ACC112 (cell line): ENCODE measurements at regions not wholly inside any gene's neighbourhood (a gene's known extent, or its start where the extent isn't known, plus 50 kb on each side); places are given as distances from the start of the nearest gene placed in this dataset.

Experiments
- H2AFZ ChIP-seq: fragments of 200-600 bp; sonication (generic); one replicate; pipeline ENCODE4 v1.6.0; 2017; ENCODE audit warnings: antibody characterized with exemption, low read length; ENCODE audit not compliant: unreplicated experiment
- H3K27ac ChIP-seq: fragments of 200-600 bp; sonication (generic); 2 replicates; pipeline ENCODE4 v1.5.1; 2014; ENCODE audit warnings: low read depth, mild to moderate bottlenecking, antibody characterized with exemption, low read length, moderate library complexity
- H3K27me3 ChIP-seq: fragments of 200-600 bp; sonication (generic); 2 replicates; pipeline ENCODE4 v1.6.1; 2014; ENCODE audit warnings: mild to moderate bottlenecking, antibody characterized with exemption, low read length, moderate library complexity, mixed read lengths; ENCODE audit not compliant: insufficient read depth
- H3K36me3 ChIP-seq: fragments of 200-600 bp; sonication (generic); 2 replicates; pipeline ENCODE4 v1.6.1; 2016; ENCODE audit warnings: mild to moderate bottlenecking, antibody characterized with exemption, low read length, moderate library complexity, mixed read lengths; ENCODE audit not compliant: insufficient read depth
- H3K4me1 ChIP-seq: fragments of 200-600 bp; sonication (generic); one replicate; pipeline ENCODE4 v1.6.1; 2016; ENCODE audit warnings: low read length, mixed read lengths; ENCODE audit not compliant: insufficient read depth, unreplicated experiment, control insufficient read depth
- H3K4me3 ChIP-seq: fragments of 200-600 bp; sonication (generic); 2 replicates; pipeline ENCODE4 v1.5.1; 2014; ENCODE audit warnings: mild to moderate bottlenecking, low read depth, low read length
- H3K79me2 ChIP-seq: fragments of 200-600 bp; sonication (generic); one replicate; pipeline ENCODE4 v1.6.0; 2016; ENCODE audit warnings: low read length; ENCODE audit not compliant: control insufficient read depth, unreplicated experiment, insufficient read depth

DNA sequence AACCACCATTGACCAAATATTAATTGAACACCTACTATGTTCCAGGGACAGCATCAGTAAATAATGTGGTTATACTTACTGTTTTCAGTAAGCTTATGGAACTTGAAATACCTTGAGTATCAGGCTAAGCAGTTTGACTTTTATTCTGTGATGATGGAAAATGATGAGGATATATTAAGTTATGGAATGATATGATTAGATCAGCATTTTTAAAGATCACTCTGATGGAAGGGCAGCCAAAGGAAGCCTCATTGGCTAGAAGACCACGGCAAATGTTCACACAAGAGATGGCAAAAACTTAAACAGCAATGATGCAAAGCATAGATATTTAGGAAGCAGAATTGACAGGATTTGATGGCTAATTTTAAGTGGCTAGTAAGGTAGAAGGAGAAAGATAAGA, 266.9 kb upstream of the DPP10 start:
- Histone ChIP-seq H3K4me1 (no peaks in the 10 kb centered on the region), H3K27me3 (no peaks in the 10 kb centered on the region), H2AFZ (no peak overlapping the region)

DNA sequence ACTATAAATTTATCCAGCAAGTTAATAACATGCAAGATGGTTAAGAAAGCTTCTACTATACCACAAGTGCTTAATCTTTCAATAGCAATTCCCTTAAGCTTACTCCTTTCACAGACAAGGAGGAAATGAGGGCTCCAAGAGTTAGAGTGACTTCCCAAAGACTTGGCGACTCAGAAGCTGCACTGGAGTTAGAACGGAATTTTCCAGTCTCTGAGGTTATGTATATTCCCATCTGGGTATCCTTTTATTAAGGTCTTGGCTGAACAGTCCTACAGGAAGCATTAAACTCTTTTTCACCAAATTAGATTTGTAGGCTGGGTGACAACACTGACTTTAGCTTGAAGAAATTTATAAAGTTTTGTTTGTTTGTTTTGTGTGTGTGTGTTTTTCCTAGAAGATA, 256.9 kb upstream of the DPP10 start:
- no peaks in the 10 kb centered on the region for H3K36me3 ChIP-seq
- no peak overlapping the region for H2AFZ ChIP-seq
- no peaks in the 10 kb centered on the region for H3K27me3 ChIP-seq
- no peak overlapping the region for H3K4me3 ChIP-seq
- H3K79me2 ChIP-seq: no peaks in the 10 kb centered on the region
- H3K27ac ChIP-seq: no peak overlapping the region
- H3K4me1 ChIP-seq: no peaks in the 10 kb centered on the region

More for the DNA sequence above, 266.9 kb upstream of the DPP10 start:
- Histone ChIP-seq H3K27ac (no peak overlapping the region), H3K36me3 (no peaks in the 10 kb centered on the region), H3K4me3 (no peak overlapping the region), H3K79me2 (no peaks in the 10 kb centered on the region)

GRCh38 chr2:114192362-114192761, 250.1 kb upstream of the DPP10 start:
- Histone ChIP-seq H3K27ac (no peak overlapping the region), H3K4me3 (no peak overlapping the region), H3K79me2 (no peaks in the 10 kb centered on the region), H2AFZ (no peak overlapping the region), H3K4me1 (no peaks in the 10 kb centered on the region), H3K36me3 (no peaks in the 10 kb centered on the region), H3K27me3 (no peaks in the 10 kb centered on the region)

GRCh38 chr2:114201781-114202180, 240.7 kb upstream of the DPP10 start:
- H3K4me1 ChIP-seq: no peaks in the 10 kb centered on the region
- H3K27me3 ChIP-seq: no peaks in the 10 kb centered on the region
- no peaks in the 10 kb centered on the region for H3K36me3 ChIP-seq

GRCh38 chr2:114203679-114204078, 238.8 kb upstream of the DPP10 start:
- Histone ChIP-seq H3K79me2 (no peaks in the 10 kb centered on the region), H3K27me3 (no peaks in the 10 kb centered on the region), H2AFZ (no peak overlapping the region), H3K4me3 (no peak overlapping the region), H3K36me3 (no peaks in the 10 kb centered on the region), H3K27ac (no peak overlapping the region), H3K4me1 (no peaks in the 10 kb centered on the region)

More at GRCh38 chr2:114201781-114202180, 240.7 kb upstream of the DPP10 start:
- Histone ChIP-seq H3K27ac (no peak overlapping the region), H3K79me2 (no peaks in the 10 kb centered on the region), H2AFZ (no peak overlapping the region), H3K4me3 (no peak overlapping the region)

DNA sequence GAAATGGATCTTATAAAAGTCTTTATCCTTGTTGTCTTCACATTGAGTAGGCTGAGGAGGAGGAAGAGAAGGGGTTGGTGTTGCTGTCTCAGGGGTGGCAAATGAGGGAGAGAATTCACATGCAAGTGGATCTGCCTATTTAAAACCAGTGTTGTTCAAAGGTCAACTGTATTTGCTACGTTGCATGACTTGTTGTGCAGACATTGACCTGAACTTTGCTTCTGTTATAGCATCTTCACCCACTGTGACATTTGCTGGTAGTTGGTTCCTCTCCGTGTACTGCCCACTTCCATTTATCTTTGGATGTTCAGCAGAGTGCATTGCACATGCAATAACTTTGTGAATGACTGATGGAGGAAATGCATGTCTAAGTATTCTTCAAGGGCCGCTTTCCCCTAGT, 228.6 kb upstream of the DPP10 start:
- Histone ChIP-seq H3K27me3 (no peaks in the 10 kb centered on the region), H3K79me2 (no peaks in the 10 kb centered on the region), H3K27ac (no peak overlapping the region), H2AFZ (no peak overlapping the region), H3K36me3 (no peaks in the 10 kb centered on the region), H3K4me3 (no peak overlapping the region), H3K4me1 (no peaks in the 10 kb centered on the region)

DNA sequence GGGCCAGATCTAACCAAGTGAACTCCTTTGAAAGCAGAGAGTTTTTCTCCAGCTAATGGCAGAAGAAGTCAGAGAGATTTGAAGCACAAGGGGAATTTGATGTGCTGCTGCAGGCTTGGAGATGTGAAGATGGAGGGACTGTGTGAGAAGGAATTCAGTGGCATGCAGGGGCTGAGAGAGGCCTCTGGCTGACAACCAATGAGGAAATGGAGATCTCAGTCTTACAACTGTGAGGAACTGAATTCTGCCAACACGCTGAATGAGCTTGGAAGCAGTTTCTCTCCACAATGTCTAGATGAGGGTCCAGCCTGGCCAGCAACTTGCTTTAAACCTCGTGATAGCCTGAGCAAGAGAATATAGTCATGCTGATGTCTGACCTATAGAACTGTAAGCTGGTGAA, 224.1 kb upstream of the DPP10 start:
- Histone ChIP-seq H3K4me3 (no peak overlapping the region), H3K27ac (no peak overlapping the region), H3K36me3 (no peaks in the 10 kb centered on the region), H2AFZ (no peak overlapping the region), H3K79me2 (no peaks in the 10 kb centered on the region), H3K4me1 (no peaks in the 10 kb centered on the region), H3K27me3 (no peaks in the 10 kb centered on the region)

DNA sequence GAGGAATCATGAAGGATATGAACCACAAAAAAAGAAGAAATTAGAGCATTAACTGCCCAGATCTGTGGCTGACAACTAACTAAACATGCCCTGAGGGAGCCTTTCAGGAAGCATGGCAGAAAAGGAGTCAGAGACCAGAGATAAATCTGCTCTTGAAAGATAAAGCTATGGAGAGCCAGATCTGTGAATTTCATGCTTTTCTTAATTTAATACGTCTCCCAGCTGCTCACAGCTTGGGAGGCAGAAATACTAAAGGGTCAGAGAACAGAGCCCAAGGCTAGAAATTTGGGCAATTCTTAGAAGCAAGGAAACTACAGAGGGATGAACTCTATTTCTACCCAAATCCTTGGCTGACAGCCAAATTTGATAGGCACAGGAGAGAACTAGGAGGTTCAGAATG, 223.0 kb upstream of the DPP10 start:
- no peaks in the 10 kb centered on the region for H3K79me2 ChIP-seq
- no peaks in the 10 kb centered on the region for H3K4me1 ChIP-seq
- no peaks in the 10 kb centered on the region for H3K27me3 ChIP-seq
- H3K27ac ChIP-seq: no peak overlapping the region
- no peak overlapping the region for H3K4me3 ChIP-seq
- no peaks in the 10 kb centered on the region for H3K36me3 ChIP-seq
- no peak overlapping the region for H2AFZ ChIP-seq

DNA sequence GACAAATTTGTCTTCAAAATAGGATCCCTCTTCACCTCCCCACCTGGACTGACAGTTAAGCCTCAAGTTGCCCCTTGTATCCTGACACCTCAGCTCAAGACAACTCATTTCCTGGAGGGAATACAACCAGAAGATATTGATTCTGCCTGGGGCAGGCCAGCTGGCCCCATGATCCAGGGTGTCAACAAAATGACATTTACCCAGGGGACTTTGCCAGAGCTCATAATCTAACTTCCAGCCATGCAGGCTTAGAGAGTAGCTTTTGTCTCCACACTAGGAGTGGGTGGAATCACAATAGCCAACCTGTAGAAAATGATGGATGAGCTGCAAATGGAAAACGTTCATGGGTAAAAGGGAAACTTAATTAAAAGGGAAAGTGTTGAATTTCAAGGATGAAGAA, 220.1 kb upstream of the DPP10 start:
- Histone ChIP-seq H2AFZ (no peak overlapping the region), H3K27me3 (no peaks in the 10 kb centered on the region), H3K79me2 (no peaks in the 10 kb centered on the region), H3K4me1 (no peaks in the 10 kb centered on the region), H3K36me3 (no peaks in the 10 kb centered on the region), H3K27ac (no peak overlapping the region), H3K4me3 (no peak overlapping the region)

DNA sequence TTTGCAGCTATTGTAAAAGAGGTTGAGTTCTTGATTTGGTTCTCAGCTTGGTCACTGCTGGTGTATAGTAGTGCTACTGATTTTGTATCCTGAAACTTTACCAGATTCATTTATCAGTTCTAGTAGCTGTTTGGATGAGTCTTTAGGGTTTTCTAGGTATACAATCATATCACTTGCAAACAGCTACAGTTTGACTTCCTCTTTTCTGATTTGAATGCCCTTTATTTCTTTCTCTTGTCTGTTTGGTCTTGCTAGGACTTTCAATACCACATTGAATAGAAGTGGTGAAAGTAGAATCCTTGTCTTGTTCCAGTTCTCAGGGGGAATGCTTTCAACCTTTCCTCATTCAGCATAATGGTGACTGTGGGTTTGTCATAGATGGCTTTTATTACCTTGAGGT, 210.5 kb upstream of the DPP10 start:
- Histone ChIP-seq H3K4me1 (no peaks in the 10 kb centered on the region), H3K79me2 (no peaks in the 10 kb centered on the region)

GRCh38 chr2:114237331-114237730, 205.1 kb upstream of the DPP10 start:
- Histone ChIP-seq H3K4me1 (no peaks in the 10 kb centered on the region), H3K4me3 (no peak overlapping the region), H3K36me3 (no peaks in the 10 kb centered on the region)

More for the DNA sequence above, 210.5 kb upstream of the DPP10 start:
- Histone ChIP-seq H3K4me3 (no peak overlapping the region), H3K27me3 (no peaks in the 10 kb centered on the region), H3K27ac (no peak overlapping the region), H2AFZ (no peak overlapping the region), H3K36me3 (no peaks in the 10 kb centered on the region)

More at GRCh38 chr2:114237331-114237730, 205.1 kb upstream of the DPP10 start:
- H3K79me2 ChIP-seq: no peaks in the 10 kb centered on the region
- no peak overlapping the region for H3K27ac ChIP-seq
- no peaks in the 10 kb centered on the region for H3K27me3 ChIP-seq
- no peak overlapping the region for H2AFZ ChIP-seq
